Skeletal muscle tissue (tissue), 3 donors: ENCODE measurements at regions not wholly inside any gene's neighbourhood (a gene's known extent, or its start where the extent isn't known, plus 50 kb on each side); places are given as distances from the start of the nearest gene placed in this dataset.

Experiments used
- H3K27ac ChIP-seq: one replicate; pipeline ENCODE4 v1.7.0; 2013; ENCODE audit warnings: mild to moderate bottlenecking, low read depth, low read length, inconsistent platforms
- H3K27me3 ChIP-seq, 3 donors: one replicate each; pipeline ENCODE4 v1.7.0; 2013; ENCODE audit warnings: low read length in 3 of 3; ENCODE audit not compliant: control insufficient read depth in 3 of 3, insufficient read depth in 3 of 3
- H3K36me3 ChIP-seq, 3 donors: one replicate each; pipeline ENCODE4 v1.7.0; 2013; ENCODE audit warnings: low read length in 3 of 3; ENCODE audit not compliant: control insufficient read depth in 3 of 3, insufficient read depth in 3 of 3
- H3K4me1 ChIP-seq, 3 donors: one replicate each; pipeline ENCODE4 v1.7.0; 2013; ENCODE audit warnings: low read length in 3 of 3, mild to moderate bottlenecking in 3 of 3; ENCODE audit not compliant: control insufficient read depth in 3 of 3, insufficient read depth in 3 of 3
- H3K4me3 ChIP-seq, 3 donors: one replicate each; pipeline ENCODE4 v1.7.0; 2013; ENCODE audit warnings: low read length in 3 of 3
- H3K9ac ChIP-seq, 3 donors: one replicate each; pipeline ENCODE4 v1.7.0; 2013; ENCODE audit warnings: low read length in 3 of 3, mild to moderate bottlenecking in 3 of 3, moderate library complexity in 2 of 3, low read depth in 1 of 3
- H3K9me3 ChIP-seq, 3 donors: one replicate each; pipeline ENCODE4 v1.7.0; 2013; ENCODE audit warnings: low read length in 3 of 3; ENCODE audit not compliant: control insufficient read depth in 3 of 3
- donor health status: Osteomylitis.

- H3K9ac ChIP-seq: no peak overlapping the region
- H3K36me3 ChIP-seq: no peaks in the 10 kb centered on the region
- H3K4me1 ChIP-seq: no peaks in the 10 kb centered on the region
- H3K27ac ChIP-seq: no peak overlapping the region
- no peaks in the 10 kb centered on the region for H3K27me3 ChIP-seq
- H3K4me3 ChIP-seq: no peak overlapping the region
- H3K9me3 ChIP-seq: no peaks in the 10 kb centered on the region
Measured at GRCh38 chr5:39486790-39487189, 62.0 kb upstream of the DAB2 start.

- Histone ChIP-seq H3K27ac (no peak overlapping the region), H3K36me3 (no peaks in the 10 kb centered on the region), H3K27me3 (no peaks in the 10 kb centered on the region), H3K4me3 (no peak overlapping the region), H3K4me1 (no peaks in the 10 kb centered on the region), H3K9me3 (no peaks in the 10 kb centered on the region), H3K9ac (no peak overlapping the region)
Measured at GRCh38 chr5:39486361-39486760, 61.6 kb upstream of the DAB2 start.

GRCh38 chr5:39485079-39485478 lies 60.3 kb upstream of the DAB2 start:
- Histone ChIP-seq H3K4me3 (no peak overlapping the region), H3K9me3 (no peaks in the 10 kb centered on the region), H3K4me1 (no peaks in the 10 kb centered on the region), H3K36me3 (no peaks in the 10 kb centered on the region), H3K27ac (no peak overlapping the region), H3K9ac (no peak overlapping the region), H3K27me3 (no peaks in the 10 kb centered on the region)

GRCh38 chr5:39484673-39485072 lies 59.9 kb upstream of the DAB2 start:
- Histone ChIP-seq H3K27ac (no peak overlapping the region), H3K27me3 (no peaks in the 10 kb centered on the region), H3K9ac (no peak overlapping the region), H3K9me3 (no peaks in the 10 kb centered on the region), H3K36me3 (no peaks in the 10 kb centered on the region), H3K4me3 (no peak overlapping the region), H3K4me1 (no peaks in the 10 kb centered on the region)

GRCh38 chr5:39482098-39482497 lies 57.3 kb upstream of the DAB2 start:
- H3K27ac ChIP-seq: no peak overlapping the region
- no peaks in the 10 kb centered on the region for H3K36me3 ChIP-seq
- H3K9ac ChIP-seq: no peak overlapping the region
- H3K27me3 ChIP-seq: no peaks in the 10 kb centered on the region
- no peak overlapping the region for H3K4me3 ChIP-seq
- no peaks in the 10 kb centered on the region for H3K4me1 ChIP-seq
- H3K9me3 ChIP-seq: no peaks in the 10 kb centered on the region

- Histone ChIP-seq H3K4me3 (no peak overlapping the region), H3K9me3 (no peaks in the 10 kb centered on the region), H3K4me1 (peaks cover 0 to 2% (median 2%) of the 10 kb centered on the region in 3 donors), H3K36me3 (no peaks in the 10 kb centered on the region), H3K27me3 (no peaks in the 10 kb centered on the region), H3K27ac (no peak overlapping the region), H3K9ac (no peak overlapping the region)
Measured at GRCh38 chr5:39479537-39479936, 54.8 kb upstream of the DAB2 start.

GRCh38 chr5:39478863-39479262 lies 54.1 kb upstream of the DAB2 start:
- Histone ChIP-seq H3K36me3 (no peaks in the 10 kb centered on the region), H3K9me3 (no peaks in the 10 kb centered on the region), H3K9ac (no peak overlapping the region), H3K27ac (no peak overlapping the region), H3K4me3 (no peak overlapping the region), H3K27me3 (no peaks in the 10 kb centered on the region), H3K4me1 (peaks cover 0 to 3% (median 2%) of the 10 kb centered on the region in 3 donors)

GRCh38 chr5:39476843-39477220 lies 52.1 kb upstream of the DAB2 start:
- H3K9me3 ChIP-seq: no peaks in the 10 kb centered on the region
- H3K27me3 ChIP-seq: no peaks in the 10 kb centered on the region
- peaks cover 0 to 3% (median 2%) of the 10 kb centered on the region in 3 donors for H3K4me1 ChIP-seq
- H3K4me3 ChIP-seq: no peak overlapping the region
- H3K27ac ChIP-seq: no peak overlapping the region
- H3K9ac ChIP-seq: no peak overlapping the region
- no peaks in the 10 kb centered on the region for H3K36me3 ChIP-seq

- Histone ChIP-seq H3K27me3 (no peaks in the 10 kb centered on the region), H3K36me3 (no peaks in the 10 kb centered on the region), H3K27ac (peak overlapping the region; percentile 4), H3K9me3 (no peaks in the 10 kb centered on the region), H3K4me3 (no peak overlapping the region), H3K4me1 (peaks cover 0 to 3% (median 2%) of the 10 kb centered on the region in 3 donors), H3K9ac (no peak overlapping the region)
Measured at GRCh38 chr5:39475881-39476842, 51.4 kb upstream of the DAB2 start.

GRCh38 chr5:39475159-39475571 lies 50.4 kb upstream of the DAB2 start:
- Histone ChIP-seq H3K4me3 (no peak overlapping the region), H3K27ac (peak overlapping the region; percentile 4), H3K9ac (no peak overlapping the region), H3K9me3 (no peaks in the 10 kb centered on the region), H3K4me1 (peaks cover 0 to 3% (median 2%) of the 10 kb centered on the region in 3 donors), H3K36me3 (no peaks in the 10 kb centered on the region), H3K27me3 (no peaks in the 10 kb centered on the region)
